Activated CD4-positive, alpha-beta T cell treated with anti-CD3 and anti-CD28 coated beads, Interleukin-2, amount 10 ng/mL, durations not matched to agents 24 days and 14 days (primary cell): ENCODE measurements at regions not wholly inside any gene's neighbourhood (a gene's known extent, or its start where the extent isn't known, plus 50 kb on each side); places are given as distances from the start of the nearest gene placed in this dataset.
"Not testable (repeated sequence)": the region's sequence is repeated elsewhere in the genome, so short reads cannot be mapped to it uniquely, and the experiment has no call there.

Source experiments
- DNase-seq: peaks from one replicate; pipeline ENCODE4 v3.0.0; 2022
- H3K27ac Mint-ChIP-seq: one replicate; pipeline ENCODE4 v1.8.0; 2022; ENCODE audit warnings: mild to moderate bottlenecking, mixed read lengths
- H3K27me3 Mint-ChIP-seq: one replicate; pipeline ENCODE4 v1.8.0; 2022; ENCODE audit warnings: mixed read lengths
- H3K36me3 Mint-ChIP-seq: one replicate; pipeline ENCODE4 v1.8.0; 2022; ENCODE audit warnings: low read depth, mild to moderate bottlenecking, mixed read lengths
- H3K4me1 Mint-ChIP-seq: one replicate; pipeline ENCODE4 v1.8.0; 2021; ENCODE audit warnings: mixed read lengths
- H3K4me3 Mint-ChIP-seq: one replicate; pipeline ENCODE4 v1.8.0; 2022; ENCODE audit warnings: mild to moderate bottlenecking, moderate library complexity, mixed read lengths
- H3K9me3 Mint-ChIP-seq: one replicate; pipeline ENCODE4 v1.8.0; 2021; ENCODE audit warnings: mixed read lengths
- intact Hi-C: fragments of 100-400 bp; cut with micrococcal nuclease; formaldehyde crosslinking; loops from one replicate; pipeline ENCODE4 v1.15.1; 2023

DNA sequence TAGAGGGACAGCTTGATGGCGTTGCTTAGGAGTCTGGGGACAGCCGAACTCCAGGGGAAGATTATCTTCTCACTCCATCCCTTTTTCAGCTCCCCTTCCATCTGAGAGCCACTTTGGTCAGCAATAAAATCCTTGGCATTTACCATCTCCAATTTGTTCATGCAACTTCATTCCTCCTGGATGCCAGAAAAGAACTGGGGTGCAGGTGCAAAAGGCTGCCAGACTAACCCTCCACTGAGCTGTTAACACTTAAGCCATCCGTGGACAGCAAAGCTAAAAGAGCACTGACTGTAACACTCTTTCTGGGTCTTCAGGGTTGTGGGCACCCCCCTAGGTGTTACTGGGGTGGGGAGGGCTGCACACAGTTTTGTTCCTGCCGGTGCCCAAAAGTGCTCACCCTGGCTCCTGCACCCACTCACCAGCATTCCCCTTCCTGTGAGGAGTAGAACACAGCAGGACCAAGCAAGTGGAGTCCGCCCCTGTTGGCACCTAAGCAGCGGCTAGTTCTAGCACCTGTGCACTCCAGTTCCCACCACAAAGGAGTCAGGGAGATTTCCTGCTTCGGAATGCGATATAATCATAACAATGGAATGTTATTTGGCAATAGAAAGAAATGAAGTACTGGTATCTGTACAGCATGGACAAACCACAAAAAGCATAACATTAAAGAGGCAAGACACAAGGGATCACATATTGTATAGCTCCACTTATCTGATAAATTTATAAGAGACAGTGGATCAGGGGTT lies 95.1 kb downstream of the NPY start:
- DNase-seq: no peak
- Mint-ChIP-seq H3K9me3 (no peaks in the 10 kb centered on the region), H3K27ac (no peak overlapping the region), H3K27me3 (peaks cover 7% of the 10 kb centered on the region), H3K36me3 (no peaks in the 10 kb centered on the region), H3K4me1 (no peaks in the 10 kb centered on the region), H3K4me3 (no peak overlapping the region)
- intact Hi-C loops: no loop called here

DNA sequence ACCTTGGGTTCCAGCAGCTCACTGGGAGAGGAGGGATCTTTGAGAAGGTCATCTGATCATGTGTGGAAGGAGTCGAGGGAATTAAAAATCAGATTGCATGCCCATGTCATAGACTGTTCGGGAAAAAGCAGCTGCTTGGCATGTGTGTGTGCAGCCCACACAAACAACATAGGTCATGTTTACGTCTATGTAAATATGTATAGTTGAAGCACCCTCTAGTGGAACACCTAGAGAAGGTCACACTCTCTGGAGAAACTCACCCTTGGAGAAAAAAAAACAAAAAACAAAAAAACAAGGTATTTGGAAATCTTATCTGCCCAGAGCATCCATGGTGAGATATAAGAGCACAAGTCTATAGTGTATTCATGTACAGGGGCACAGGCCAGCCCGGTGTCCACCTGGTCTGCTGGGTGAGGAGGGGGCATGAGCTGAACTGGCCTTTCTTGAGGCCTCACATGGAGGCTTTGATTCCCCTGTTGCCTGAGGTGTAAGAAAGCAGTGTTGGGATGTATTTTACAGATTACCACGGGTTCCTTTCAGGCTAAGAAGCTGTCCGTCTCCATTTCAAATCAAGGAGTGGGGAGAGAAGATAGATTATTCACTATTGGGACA lies 98.0 kb downstream of the NPY start:
- Mint-ChIP-seq H3K27ac (no peak overlapping the region), H3K27me3 (peaks cover 7% of the 10 kb centered on the region), H3K9me3 (no peaks in the 10 kb centered on the region), H3K4me1 (no peaks in the 10 kb centered on the region), H3K36me3 (no peaks in the 10 kb centered on the region), H3K4me3 (no peak overlapping the region)
- DNase-seq: no peak
- intact Hi-C loops: loop anchor here (1.0 to 5.0 kb wide), 2 partner anchors 92 to 520 kb away; no protein-coding TSS in a partner anchor

DNA sequence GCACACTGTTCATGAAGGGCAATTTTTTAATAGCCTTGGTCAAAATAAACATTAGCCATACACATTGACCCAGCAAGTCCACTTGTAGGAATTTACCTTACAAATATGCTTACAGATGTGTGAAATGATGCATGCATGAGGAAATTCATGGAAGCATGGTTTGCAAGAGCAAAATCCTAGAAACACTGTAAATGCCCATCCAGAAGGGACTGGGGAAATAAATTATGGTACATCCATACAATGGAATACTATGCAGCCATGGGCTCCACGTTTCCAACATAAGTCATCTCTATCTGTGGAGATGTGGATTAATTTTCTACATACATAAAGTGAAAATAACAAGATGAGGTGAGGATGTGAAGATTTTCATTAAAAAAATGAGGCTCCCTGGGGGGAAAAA lies 99.1 kb downstream of the NPY start:
- no peak overlapping the region for H3K4me3 Mint-ChIP-seq
- peaks cover 8% of the 10 kb centered on the region for H3K27me3 Mint-ChIP-seq
- H3K36me3 Mint-ChIP-seq: no peaks in the 10 kb centered on the region
- H3K9me3 Mint-ChIP-seq: no peaks in the 10 kb centered on the region
- no peaks in the 10 kb centered on the region for H3K4me1 Mint-ChIP-seq
- no peak overlapping the region for H3K27ac Mint-ChIP-seq
- intact Hi-C loops: loop anchor here (5.0 kb wide), 1 partner anchor 521 kb away; no protein-coding TSS in a partner anchor
- DNase-seq: no peak

DNA sequence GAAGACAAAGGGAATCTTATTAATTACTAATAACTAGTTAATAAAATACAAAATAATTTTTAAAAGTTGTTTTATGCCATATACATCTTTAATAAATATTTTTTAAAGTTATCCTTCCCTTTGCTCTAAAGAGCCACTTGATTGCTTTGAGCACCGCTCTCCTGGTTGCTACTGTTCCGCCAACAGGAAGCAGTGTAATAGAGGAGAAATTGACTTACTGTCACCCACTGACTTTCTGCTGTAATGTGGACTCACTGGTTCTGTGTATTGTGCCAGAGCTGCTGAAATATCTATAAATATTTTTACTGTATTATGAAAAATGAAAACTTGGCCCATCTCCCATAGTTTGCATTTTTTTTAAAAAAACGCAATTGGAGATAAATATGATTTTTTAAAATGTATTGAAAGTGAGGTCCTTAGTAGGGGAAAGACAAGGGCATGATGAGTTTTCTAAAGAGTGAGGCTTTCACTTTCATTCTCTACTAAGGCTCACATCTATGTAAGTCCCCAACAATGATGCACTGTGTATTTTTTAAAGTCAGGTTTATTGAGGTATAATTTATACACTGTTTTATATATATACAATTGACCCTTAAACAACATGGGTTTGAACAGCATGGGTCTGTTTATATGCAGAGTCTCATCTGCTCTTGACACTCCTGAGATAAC lies 100.5 kb downstream of the NPY start:
- intact Hi-C loops: loop anchor here (5.0 kb wide), 1 partner anchor 522 kb away; no protein-coding TSS in a partner anchor
- Mint-ChIP-seq H3K27ac (no peak overlapping the region), H3K36me3 (no peaks in the 10 kb centered on the region), H3K27me3 (peaks cover 8% of the 10 kb centered on the region), H3K9me3 (no peaks in the 10 kb centered on the region), H3K4me1 (no peaks in the 10 kb centered on the region), H3K4me3 (no peak overlapping the region)
- no peak for DNase-seq

DNA sequence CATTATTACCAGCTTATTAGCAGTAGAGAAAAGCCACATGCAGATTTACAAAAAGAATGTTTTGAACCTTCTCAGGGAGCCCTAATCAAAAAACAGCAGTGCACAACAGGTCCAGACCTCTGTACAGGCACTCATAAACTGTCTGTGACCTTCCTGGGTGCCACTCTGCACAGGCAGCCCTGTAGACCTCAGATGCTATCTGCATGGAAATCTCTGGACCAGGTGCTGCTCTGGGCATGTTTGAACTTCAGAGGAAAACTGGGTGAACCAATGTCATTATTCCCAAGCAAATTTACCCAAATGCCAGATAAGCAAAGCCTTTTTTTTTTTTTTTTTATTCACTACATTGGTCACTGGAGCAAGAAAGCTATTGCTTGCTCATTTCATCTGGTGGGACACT lies 104.2 kb downstream of the NPY start:
- H3K36me3 Mint-ChIP-seq: no peaks in the 10 kb centered on the region
- peaks cover 5% of the 10 kb centered on the region for H3K27me3 Mint-ChIP-seq
- H3K9me3 Mint-ChIP-seq: no peaks in the 10 kb centered on the region
- no peak overlapping the region for H3K27ac Mint-ChIP-seq
- H3K4me1 Mint-ChIP-seq: no peaks in the 10 kb centered on the region
- H3K4me3 Mint-ChIP-seq: no peak overlapping the region
- intact Hi-C loops: no loop called here
- no peak for DNase-seq

DNA sequence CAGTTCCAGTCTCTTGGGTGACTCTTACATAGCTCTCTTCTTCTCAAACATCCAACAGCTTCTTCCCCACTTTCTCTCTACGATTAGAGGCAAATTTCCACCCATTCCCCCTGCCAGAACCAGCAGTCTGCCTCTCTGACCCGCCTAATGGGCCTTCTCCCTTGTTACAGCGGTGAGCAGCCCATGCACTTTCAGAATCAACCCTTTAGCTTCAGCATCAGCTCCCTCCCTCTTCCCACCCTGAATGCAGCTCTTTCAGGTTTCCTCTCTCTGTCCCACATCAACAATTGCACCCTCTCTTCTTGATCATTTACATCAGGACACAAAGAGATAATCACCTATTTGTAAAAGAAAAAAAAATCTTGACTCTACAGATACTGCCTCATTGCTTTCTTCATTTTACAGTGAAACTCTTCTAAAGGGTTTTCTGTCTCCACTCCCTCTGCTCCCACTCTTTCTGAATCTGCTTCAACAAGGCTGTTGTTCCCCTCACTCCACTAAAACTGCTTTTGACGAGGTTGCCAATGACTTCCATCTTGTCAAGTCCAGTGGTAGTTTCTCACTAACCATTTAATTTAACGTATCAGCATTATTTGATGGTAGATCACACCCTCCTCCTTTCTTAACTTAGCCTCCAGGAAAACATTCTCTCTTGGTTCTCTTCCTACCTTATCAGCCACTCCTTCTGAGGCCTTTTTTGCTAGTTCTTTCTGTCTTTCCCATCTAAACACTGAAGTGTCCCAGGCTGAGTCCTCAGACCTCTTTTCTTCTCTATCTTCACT lies 106.6 kb downstream of the NPY start:
- Mint-ChIP-seq H3K4me1 (no peaks in the 10 kb centered on the region), H3K36me3 (no peaks in the 10 kb centered on the region), H3K27me3 (peaks cover 6% of the 10 kb centered on the region), H3K9me3 (no peaks in the 10 kb centered on the region), H3K4me3 (no peak overlapping the region), H3K27ac (no peak overlapping the region)
- DNase-seq: no peak
- intact Hi-C loops: no loop called here

DNA sequence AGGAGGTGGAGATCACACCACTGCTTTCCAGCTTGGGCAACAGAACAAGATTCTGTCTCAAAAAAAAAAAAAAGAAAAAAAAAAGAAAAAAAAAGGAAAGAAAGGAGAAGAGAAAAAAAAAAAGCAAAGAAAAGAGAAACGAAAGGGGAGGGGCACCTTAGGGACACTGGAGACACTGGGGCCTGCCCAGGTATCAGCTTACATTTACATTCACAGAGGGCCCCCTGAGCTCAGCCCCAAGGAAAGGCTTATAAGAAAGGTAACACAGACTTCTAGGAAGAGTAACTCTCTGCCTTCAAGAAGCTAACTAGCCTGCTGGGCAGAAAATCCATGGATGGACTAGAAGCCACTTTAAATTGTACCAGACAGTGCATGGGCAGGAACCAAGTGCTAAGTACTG lies 108.8 kb downstream of the NPY start:
- intact Hi-C loops: no loop called here
- no peaks in the 10 kb centered on the region for H3K4me1 Mint-ChIP-seq
- H3K36me3 Mint-ChIP-seq: no peaks in the 10 kb centered on the region
- H3K9me3 Mint-ChIP-seq: no peaks in the 10 kb centered on the region
- H3K27me3 Mint-ChIP-seq: peaks cover 6% of the 10 kb centered on the region
- DNase-seq: no peak
- H3K4me3 Mint-ChIP-seq: no peak overlapping the region
- no peak overlapping the region for H3K27ac Mint-ChIP-seq

DNA sequence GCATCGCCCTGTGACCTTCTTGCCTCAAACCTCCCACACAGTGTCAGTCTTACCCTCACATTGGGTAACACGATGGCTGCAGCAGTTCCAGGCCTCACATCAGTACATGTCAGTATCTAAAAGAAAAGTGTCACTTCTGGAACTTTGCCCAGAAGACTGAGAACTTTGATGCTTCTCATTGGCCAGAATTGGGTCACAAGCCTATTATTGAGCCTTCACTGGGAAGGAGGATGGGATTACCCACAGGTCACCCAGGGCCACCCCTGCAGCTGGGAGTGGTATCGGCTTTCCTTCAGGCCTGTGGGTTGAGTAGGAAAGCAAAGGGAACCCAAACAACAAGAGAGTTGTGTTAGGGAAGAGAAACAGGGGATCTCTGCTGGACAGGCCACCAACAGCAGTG lies 111.5 kb downstream of the NPY start:
- intact Hi-C loops: no loop called here
- DNase-seq: no peak
- no peak overlapping the region for H3K27ac Mint-ChIP-seq
- H3K4me3 Mint-ChIP-seq: no peak overlapping the region
- no peaks in the 10 kb centered on the region for H3K4me1 Mint-ChIP-seq
- peaks cover 6% of the 10 kb centered on the region for H3K27me3 Mint-ChIP-seq
- no peaks in the 10 kb centered on the region for H3K9me3 Mint-ChIP-seq
- H3K36me3 Mint-ChIP-seq: no peaks in the 10 kb centered on the region

DNA sequence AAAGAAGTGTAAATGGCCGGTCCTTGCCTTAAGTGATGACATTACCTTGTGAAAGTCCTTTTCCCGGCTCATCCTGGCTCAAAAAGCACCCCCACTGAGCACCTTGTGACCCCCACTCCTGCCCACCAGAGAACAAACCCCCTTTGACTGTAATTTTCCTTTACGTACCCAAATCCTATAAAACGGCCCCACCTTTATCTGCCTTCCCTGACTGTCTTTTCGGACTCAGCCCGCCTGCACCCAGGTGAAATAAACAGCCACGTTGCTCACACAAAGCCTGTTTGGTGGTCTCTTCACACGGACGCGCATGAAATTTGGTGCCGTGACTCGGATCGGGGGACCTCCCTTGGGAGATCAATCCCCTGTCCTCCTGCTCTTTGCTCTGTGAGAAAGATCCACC lies 112.4 kb downstream of the NPY start:
- DNase-seq, H3K27ac Mint-ChIP-seq, H3K4me3 Mint-ChIP-seq, intact Hi-C loops, H3K27me3 Mint-ChIP-seq, H3K36me3 Mint-ChIP-seq, H3K9me3 Mint-ChIP-seq, H3K4me1 Mint-ChIP-seq: not testable (repeated sequence)

DNA sequence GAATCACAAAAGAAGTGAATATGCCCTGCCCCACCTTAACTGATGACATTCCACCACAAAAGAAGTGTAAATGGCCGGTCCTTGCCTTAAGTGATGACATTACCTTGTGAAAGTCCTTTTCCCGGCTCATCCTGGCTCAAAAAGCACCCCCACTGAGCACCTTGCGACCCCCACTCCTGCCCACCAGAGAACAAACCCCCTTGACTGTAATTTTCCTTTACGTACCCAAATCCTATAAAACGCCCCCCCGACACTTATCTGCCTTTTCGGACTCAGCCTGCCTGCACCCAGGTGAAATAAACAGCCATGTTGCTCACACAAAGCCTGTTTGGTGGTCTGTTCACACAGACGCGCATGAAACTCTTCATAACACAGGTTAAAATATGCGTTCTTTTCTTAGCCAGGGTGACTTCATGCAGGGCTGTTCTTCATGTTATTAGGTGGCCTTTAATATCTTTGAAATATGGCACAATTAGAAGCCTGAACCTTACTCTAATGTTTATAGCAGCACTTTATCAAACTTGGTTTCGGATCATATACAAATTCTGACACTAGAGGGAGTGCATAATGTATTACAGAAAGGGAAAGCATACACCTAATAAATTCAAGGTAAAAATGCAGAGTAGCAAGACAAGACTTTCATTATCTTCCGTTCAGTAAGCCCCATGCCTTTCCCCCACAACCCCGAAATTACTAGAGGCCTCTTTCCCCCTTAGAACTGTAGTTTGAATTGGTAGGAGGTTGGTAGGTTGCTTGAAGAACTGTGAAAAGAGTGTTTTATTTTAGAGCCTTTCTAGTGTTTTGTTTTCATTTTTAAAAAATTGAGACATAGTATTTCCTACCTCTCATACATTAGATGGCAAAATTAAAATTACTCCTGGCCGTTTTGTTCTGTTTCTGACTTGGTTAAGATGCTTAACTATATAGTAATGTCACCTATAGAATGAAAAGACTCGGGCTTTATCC lies 117.9 kb downstream of the NPY start:
- Mint-ChIP-seq H3K4me3 (no peak overlapping the region), H3K36me3 (no peaks in the 10 kb centered on the region), H3K27me3 (peaks cover 8% of the 10 kb centered on the region), H3K9me3 (no peaks in the 10 kb centered on the region), H3K27ac (no peak overlapping the region), H3K4me1 (peaks cover 2% of the 10 kb centered on the region)
- intact Hi-C loops: loop anchor here (10.0 kb wide), 1 partner anchor 263 kb away; no protein-coding TSS in a partner anchor
- no peak for DNase-seq

DNA sequence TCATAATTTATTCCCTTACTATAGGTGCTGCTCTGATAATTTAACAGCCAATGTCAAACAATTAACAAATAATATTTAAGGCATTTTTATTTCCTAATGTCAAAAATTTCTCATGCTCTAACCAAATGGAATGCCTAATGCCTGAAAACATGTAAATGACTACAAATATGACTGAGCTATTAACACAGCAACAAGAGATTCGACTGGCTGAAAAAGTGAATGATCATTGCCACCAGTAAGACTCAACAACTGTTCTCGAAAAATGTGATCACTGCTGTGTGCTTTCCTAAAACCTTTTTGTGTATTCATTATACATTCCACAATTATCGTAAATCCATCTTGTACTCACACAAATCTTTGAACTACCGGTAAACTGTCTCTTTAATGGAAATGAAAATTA lies 118.7 kb downstream of the NPY start:
- Mint-ChIP-seq H3K9me3 (no peaks in the 10 kb centered on the region), H3K4me3 (no peak overlapping the region)

DNA sequence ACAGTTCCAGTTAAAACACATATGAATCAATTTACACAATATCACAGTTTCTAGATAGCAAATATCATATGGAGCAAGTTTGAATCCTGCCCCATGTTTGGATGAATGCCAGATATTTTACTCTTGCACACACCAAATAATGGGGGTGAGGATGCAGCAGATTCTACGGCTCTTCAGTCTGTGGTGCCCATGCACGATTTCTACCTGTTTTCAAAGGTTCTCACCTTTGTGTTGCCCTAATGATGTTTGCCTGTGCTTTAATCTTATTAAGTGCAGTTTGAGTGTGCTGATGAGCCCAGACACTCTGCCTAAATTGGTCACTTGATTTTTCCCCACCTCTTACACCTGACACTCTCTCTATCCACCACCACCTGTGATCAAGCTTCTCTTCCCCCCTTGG lies 119.6 kb downstream of the NPY start:
- Mint-ChIP-seq H3K27me3 (peaks cover 8% of the 10 kb centered on the region), H3K36me3 (no peaks in the 10 kb centered on the region), H3K27ac (no peak overlapping the region), H3K4me1 (peaks cover 2% of the 10 kb centered on the region), H3K4me3 (no peak overlapping the region), H3K9me3 (no peaks in the 10 kb centered on the region)
- no peak for DNase-seq
- intact Hi-C loops: loop anchor here (10.0 kb wide), 1 partner anchor 261 kb away; no protein-coding TSS in a partner anchor

More for the DNA sequence above, 118.7 kb downstream of the NPY start:
- intact Hi-C loops: loop anchor here (10.0 kb wide), 1 partner anchor 262 kb away; no protein-coding TSS in a partner anchor
- H3K4me1 Mint-ChIP-seq: peaks cover 2% of the 10 kb centered on the region
- H3K27ac Mint-ChIP-seq: no peak overlapping the region
- no peaks in the 10 kb centered on the region for H3K36me3 Mint-ChIP-seq
- DNase-seq: no peak
- peaks cover 8% of the 10 kb centered on the region for H3K27me3 Mint-ChIP-seq

DNA sequence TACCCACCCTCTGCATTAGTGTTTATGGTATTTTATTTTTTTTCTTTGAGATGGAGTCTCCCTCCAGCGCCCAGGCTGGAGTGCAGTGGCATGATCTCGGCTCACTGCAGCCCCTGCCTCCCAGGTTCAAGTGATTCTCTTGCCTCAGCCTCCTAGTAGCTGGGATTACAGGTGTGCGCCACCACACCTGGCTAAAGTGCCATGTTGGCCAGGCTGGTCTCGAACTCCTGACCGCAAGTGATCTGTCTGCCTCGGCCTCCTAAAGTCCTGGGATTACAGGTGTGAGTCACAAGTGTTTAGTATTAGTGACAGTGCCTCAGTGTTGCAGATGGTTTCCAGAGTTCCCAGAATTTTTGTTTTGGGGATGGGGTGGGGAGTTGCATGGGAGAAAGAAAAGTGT lies 120.3 kb downstream of the NPY start:
- intact Hi-C loops: loop anchor here (10.0 kb wide), 1 partner anchor 260 kb away; no protein-coding TSS in a partner anchor
- DNase-seq: no peak
- no peaks in the 10 kb centered on the region for H3K36me3 Mint-ChIP-seq
- H3K4me1 Mint-ChIP-seq: peaks cover 2% of the 10 kb centered on the region
- H3K27me3 Mint-ChIP-seq: peaks cover 8% of the 10 kb centered on the region
- no peaks in the 10 kb centered on the region for H3K9me3 Mint-ChIP-seq
- no peak overlapping the region for H3K27ac Mint-ChIP-seq
- H3K4me3 Mint-ChIP-seq: no peak overlapping the region
